GM23248 (cell line): ENCODE measurements at regions not wholly inside any gene's neighbourhood (a gene's known extent, or its start where the extent isn't known, plus 50 kb on each side); places are given as distances from the start of the nearest gene placed in this dataset.

ENCODE experiments used
- EZH2 ChIP-seq: fragments of 200-600 bp; sonication (generic); IDR thresholded peaks from 2 replicates; pipeline ENCODE4 v1.6.1; 2018; ENCODE audit warnings: antibody characterized with exemption, mild to moderate bottlenecking; ENCODE audit not compliant: insufficient read depth, poor library complexity, severe bottlenecking
- EZH2phosphoT487 ChIP-seq: fragments of 200-600 bp; sonication (generic); IDR thresholded peaks from 2 replicates; pipeline ENCODE4 v1.6.1; 2018; ENCODE audit warnings: antibody characterized with exemption, moderate library complexity, mild to moderate bottlenecking, low read depth; ENCODE audit not compliant: insufficient read depth

- TF ChIP-seq EZH2: no peak
- TF ChIP-seq EZH2phosphoT487: no peak
Observed at GRCh38 chr3:71896751-71897150, 111.8 kb upstream of the PROK2 start.
